HCT116 (cell line): ENCODE measurements at regions not wholly inside any gene's neighbourhood (a gene's known extent, or its start where the extent isn't known, plus 50 kb on each side); places are given as distances from the start of the nearest gene placed in this dataset.

Experiments
- ATAC-seq: fragments of 200-7000 bp; cut with Tn5 transposase; 2 replicates; pipeline ENCODE4 v1.9.1; 2020; ENCODE audit warnings: mild to moderate bottlenecking, moderate library complexity
- BruUV-seq: library from RNA; stranded (reverse); fragments of 400-500 nt; replicated peaks from 2 replicates; lab custom pipeline; 2021; lab: Mats Ljungman, UMichigan
- CTCF ChIA-PET: fragments of 300-600 bp; sonication (Branson Sonifier 250); formaldehyde crosslinking; loops from one replicate; lab custom pipeline; 2021; ENCODE audit warnings: antibody characterized with exemption; lab: Charles Lee
- POLR2A ChIA-PET: fragments of 300-600, 350-600 bp; sonication (Branson Sonifier 250); formaldehyde crosslinking; loops from one replicate; lab custom pipeline; 2021; ENCODE audit warnings: antibody characterized with exemption; lab: Charles Lee
- RAD21 ChIA-PET, 2 experiments: fragments of 300-600 bp; sonication (Branson Sonifier 250); formaldehyde crosslinking; loops; one replicate each; lab custom pipeline; 2023; ENCODE audit warnings: low total read pairs in 2 of 2; ENCODE audit not compliant: uncharacterized antibody in 2 of 2, unreplicated experiment in 2 of 2, low non-redundant PET in 1 of 2; lab: Charles Lee
- DNase-seq: peaks from one replicate; pipeline ENCODE4 v3.0.0-alpha.2; 2010; ENCODE audit warnings: low read depth, low spot score
- H2AFZ ChIP-seq: fragments of 200-600 bp; shearing (Covaris generic), sonication (generic); 2 replicates; pipeline ENCODE4 v1.6.1; 2017; ENCODE audit warnings: low read depth, mixed run types, mixed read lengths, antibody characterized with exemption, low read length; ENCODE audit not compliant: poor library complexity, severe bottlenecking
- H3K27ac ChIP-seq: 2 replicates; pipeline ENCODE4 v1.5.1; 2012; ENCODE audit warnings: low read depth, low read length
- H3K27me3 ChIP-seq: fragments of 200-600 bp; sonication (generic); 2 replicates; pipeline ENCODE4 v1.6.1; 2016; ENCODE audit warnings: mixed run types, low read length, mixed read lengths; ENCODE audit not compliant: insufficient read depth
- H3K36me3 ChIP-seq, 2 experiments: fragments of 200-500 bp in 1 of 2; fragments of 200-600 bp in 1 of 2; sonication (Bioruptor generic) in 1 of 2; sonication (generic) in 1 of 2; 2 replicates each; pipeline versions ENCODE4 v1.5.1 to v1.6.1; 2014 to 2016; ENCODE audit warnings: low read length in 2 of 2, inconsistent platforms in 1 of 2, mixed read lengths in 1 of 2, mixed run types in 1 of 2; ENCODE audit not compliant: insufficient read depth in 2 of 2, control insufficient read depth in 1 of 2
- H3K4me1 ChIP-seq, 2 experiments: fragments of 200-600 bp in 1 of 2; sonication (generic) in 1 of 2; 2 replicates each; pipeline versions ENCODE4 v1.5.1 to v1.6.1; 2012 to 2017; ENCODE audit warnings: low read length in 2 of 2, inconsistent platforms in 1 of 2, mild to moderate bottlenecking in 1 of 2, mixed read lengths in 1 of 2, mixed run types in 1 of 2, moderate library complexity in 1 of 2; ENCODE audit not compliant: insufficient read depth in 2 of 2, control insufficient read depth in 1 of 2
- H3K4me2 ChIP-seq: fragments of 200-600 bp; sonication (generic); 2 replicates; pipeline ENCODE4 v1.6.1; 2017; ENCODE audit warnings: mixed run types, low read length, mixed read lengths
- H3K4me3 ChIP-seq, 2 experiments: fragments of 200-600 bp in 1 of 2; sonication (generic) in 1 of 2; replicated peaks in 1 of 2; 2 replicates each; pipeline ENCODE4 v1.5.1; 2011 to 2016; ENCODE audit warnings: low read length in 2 of 2, control low read depth in 1 of 2, low read depth in 1 of 2, mild to moderate bottlenecking in 1 of 2, mixed read lengths in 1 of 2, mixed run types in 1 of 2
- H3K79me2 ChIP-seq: fragments of 200-600 bp; sonication (generic); 2 replicates; pipeline ENCODE4 v1.6.1; 2017; ENCODE audit warnings: mild to moderate bottlenecking, mixed run types, low read length, moderate library complexity, mixed read lengths; ENCODE audit not compliant: insufficient read depth
- H3K9ac ChIP-seq: fragments of 200-600 bp; sonication (generic); 2 replicates; pipeline ENCODE4 v1.6.1; 2016; ENCODE audit warnings: low read length, mixed read lengths
- H3K9me2 ChIP-seq: fragments of 200-600 bp; sonication (generic), shearing (Covaris generic); 2 replicates; pipeline ENCODE4 v1.6.1; 2017; ENCODE audit warnings: mixed run types, mild to moderate bottlenecking, moderate library complexity; ENCODE audit not compliant: insufficient read depth
- H3K9me3 ChIP-seq, 2 experiments: fragments of 200-500 bp in 1 of 2; fragments of 200-600 bp in 1 of 2; sonication (Bioruptor generic) in 1 of 2; sonication (generic) in 1 of 2; 2 replicates each; pipeline ENCODE4 v1.6.1; 2014 to 2017; ENCODE audit warnings: low read length in 2 of 2, mixed read lengths in 2 of 2, inconsistent platforms in 1 of 2, low read depth in 1 of 2, mild to moderate bottlenecking in 1 of 2, mixed run types in 1 of 2, moderate library complexity in 1 of 2; ENCODE audit not compliant: control insufficient read depth in 1 of 2, insufficient read depth in 1 of 2
- H4K20me1 ChIP-seq: fragments of 200-600 bp; sonication (generic), shearing (Covaris generic); 2 replicates; pipeline ENCODE4 v1.6.1; 2017; ENCODE audit warnings: mixed run types, mild to moderate bottlenecking, moderate library complexity; ENCODE audit not compliant: insufficient read depth
- CEBPB ChIP-seq: IDR thresholded peaks from 2 replicates; pipeline ENCODE4 v1.6.1; 2012; ENCODE audit warnings: low read depth
- ELF1 ChIP-seq: IDR thresholded peaks from 2 replicates; pipeline ENCODE4 v1.6.1; 2012; ENCODE audit warnings: low read depth, borderline replicate concordance
- EZH2phosphoT487 ChIP-seq: fragments of 200-600 bp; IDR thresholded peaks from 2 replicates; pipeline ENCODE4 v1.6.1; 2018; ENCODE audit warnings: antibody characterized with exemption, borderline replicate concordance
- JUND ChIP-seq: IDR thresholded peaks from 2 replicates; pipeline ENCODE4 v1.6.1; 2012
- POLR2A ChIP-seq: IDR thresholded peaks from 2 replicates; pipeline ENCODE4 v1.7.0; 2011; ENCODE audit warnings: borderline replicate concordance; ENCODE audit not compliant: insufficient read depth, insufficient read length; ENCODE audit errors: extremely low read depth
- POLR2AphosphoS5 ChIP-seq: IDR thresholded peaks from 2 replicates; pipeline ENCODE4 v1.6.1; 2011; ENCODE audit warnings: mild to moderate bottlenecking, low read depth, low read length, moderate library complexity
- TCF7L2 ChIP-seq: IDR thresholded peaks from 2 replicates; pipeline ENCODE4 v1.7.0; 2011; ENCODE audit warnings: borderline replicate concordance, inconsistent platforms; ENCODE audit not compliant: insufficient read depth, insufficient read length; ENCODE audit errors: extremely low read depth
- ZNF274 ChIP-seq: fragments of 200-500 bp; sonication (Bioruptor generic); IDR thresholded peaks from 2 replicates; pipeline ENCODE4 v1.6.1; 2014; ENCODE audit warnings: mild to moderate bottlenecking, low read depth, low read length, inconsistent platforms
- intact Hi-C: fragments of 100-400 bp; cut with micrococcal nuclease; formaldehyde crosslinking; loops from 2 replicates; pipeline ENCODE4 v1.10.0; 2022
- TF ChIP-seq, protein P1 (sequence below), 3 experiments: fragments of 200-600 bp in 1 of 3; sonication (generic) in 1 of 3; IDR thresholded peaks in 2 of 3; conservative IDR thresholded peaks in 1 of 3; 2 replicates each; pipeline ENCODE4 v1.5.1; 2012 to 2017; ENCODE audit warnings: low read depth in 2 of 3, low read length in 2 of 3, antibody characterized with exemption in 1 of 3, borderline replicate concordance in 1 of 3, control low read depth in 1 of 3, mild to moderate bottlenecking in 1 of 3, mixed read lengths in 1 of 3, mixed run types in 1 of 3, moderate library complexity in 1 of 3; ENCODE audit not compliant: insufficient read depth in 1 of 3
- TF ChIP-seq, protein P2 (sequence below): IDR thresholded peaks from 2 replicates; pipeline ENCODE4 v1.6.1; 2011; ENCODE audit warnings: mild to moderate bottlenecking, low read length, moderate library complexity; ENCODE audit not compliant: insufficient replicate concordance; ENCODE audit errors: extremely low read depth
- TF ChIP-seq, protein P3 (sequence below): IDR thresholded peaks from 2 replicates; pipeline ENCODE4 v1.6.1; 2012; ENCODE audit warnings: low read depth
- TF ChIP-seq, protein P4 (sequence below): IDR thresholded peaks from 2 replicates; pipeline ENCODE4 v1.6.1; 2012

DNA sequence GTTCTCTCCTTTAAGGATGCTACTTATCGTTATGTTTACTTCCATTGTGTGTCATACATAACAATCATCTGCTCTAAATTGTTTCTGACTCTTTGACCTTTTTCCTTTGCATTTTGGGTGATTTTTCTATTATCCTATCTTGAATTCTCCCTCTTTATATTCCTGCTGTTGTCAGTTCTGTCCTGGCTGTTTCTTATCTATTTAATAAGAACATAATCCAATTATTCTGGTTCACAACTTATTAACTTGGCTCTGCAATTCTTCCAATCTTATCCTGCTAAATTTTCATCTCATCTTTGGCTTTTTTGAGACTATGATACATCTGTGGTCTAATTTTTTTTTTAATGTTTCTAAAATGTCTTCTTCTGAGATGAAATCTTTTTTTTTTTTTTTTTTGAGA lies 54.7 kb upstream of the TOX2 start:
- DNase-seq (no peak), ATAC-seq (no peak)
- Histone ChIP-seq H3K9me2 (no peaks in the 10 kb centered on the region), H3K9ac (no peak overlapping the region), H3K79me2 (no peaks in the 10 kb centered on the region), H3K36me3 (no peaks in the 10 kb centered on the region), H3K27ac (no peak overlapping the region), H3K4me3 (no peak overlapping the region), H4K20me1 (no peaks in the 10 kb centered on the region), H3K9me3 (no peaks in the 10 kb centered on the region), H3K27me3 (no peaks in the 10 kb centered on the region), H2AFZ (no peak overlapping the region), H3K4me1 (no peaks in the 10 kb centered on the region), H3K4me2 (no peak overlapping the region)
- ChIA-PET POLR2A (no interaction called here), RAD21 (no interaction called here), CTCF (no interaction called here)
- TF ChIP-seq, protein P1, sequence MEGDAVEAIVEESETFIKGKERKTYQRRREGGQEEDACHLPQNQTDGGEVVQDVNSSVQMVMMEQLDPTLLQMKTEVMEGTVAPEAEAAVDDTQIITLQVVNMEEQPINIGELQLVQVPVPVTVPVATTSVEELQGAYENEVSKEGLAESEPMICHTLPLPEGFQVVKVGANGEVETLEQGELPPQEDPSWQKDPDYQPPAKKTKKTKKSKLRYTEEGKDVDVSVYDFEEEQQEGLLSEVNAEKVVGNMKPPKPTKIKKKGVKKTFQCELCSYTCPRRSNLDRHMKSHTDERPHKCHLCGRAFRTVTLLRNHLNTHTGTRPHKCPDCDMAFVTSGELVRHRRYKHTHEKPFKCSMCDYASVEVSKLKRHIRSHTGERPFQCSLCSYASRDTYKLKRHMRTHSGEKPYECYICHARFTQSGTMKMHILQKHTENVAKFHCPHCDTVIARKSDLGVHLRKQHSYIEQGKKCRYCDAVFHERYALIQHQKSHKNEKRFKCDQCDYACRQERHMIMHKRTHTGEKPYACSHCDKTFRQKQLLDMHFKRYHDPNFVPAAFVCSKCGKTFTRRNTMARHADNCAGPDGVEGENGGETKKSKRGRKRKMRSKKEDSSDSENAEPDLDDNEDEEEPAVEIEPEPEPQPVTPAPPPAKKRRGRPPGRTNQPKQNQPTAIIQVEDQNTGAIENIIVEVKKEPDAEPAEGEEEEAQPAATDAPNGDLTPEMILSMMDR (IDR thresholded peaks at IDR 0.05 in 2 of 3, conservative IDR thresholded peaks at IDR 0.05 in 1 of 3; ENCODE audit: borderline replicate concordance in 1 of 3, insufficient read depth in 1 of 3, low read depth in 2 of 3, low read length in 2 of 3) = no peak
- TF ChIP-seq ZNF274 (no peak), POLR2AphosphoS5 (no peak), ELF1 (no peak), POLR2A (no peak), JUND (no peak), CEBPB (no peak), TCF7L2 (no peak), EZH2phosphoT487 (no peak)
- TF ChIP-seq, protein P2, sequence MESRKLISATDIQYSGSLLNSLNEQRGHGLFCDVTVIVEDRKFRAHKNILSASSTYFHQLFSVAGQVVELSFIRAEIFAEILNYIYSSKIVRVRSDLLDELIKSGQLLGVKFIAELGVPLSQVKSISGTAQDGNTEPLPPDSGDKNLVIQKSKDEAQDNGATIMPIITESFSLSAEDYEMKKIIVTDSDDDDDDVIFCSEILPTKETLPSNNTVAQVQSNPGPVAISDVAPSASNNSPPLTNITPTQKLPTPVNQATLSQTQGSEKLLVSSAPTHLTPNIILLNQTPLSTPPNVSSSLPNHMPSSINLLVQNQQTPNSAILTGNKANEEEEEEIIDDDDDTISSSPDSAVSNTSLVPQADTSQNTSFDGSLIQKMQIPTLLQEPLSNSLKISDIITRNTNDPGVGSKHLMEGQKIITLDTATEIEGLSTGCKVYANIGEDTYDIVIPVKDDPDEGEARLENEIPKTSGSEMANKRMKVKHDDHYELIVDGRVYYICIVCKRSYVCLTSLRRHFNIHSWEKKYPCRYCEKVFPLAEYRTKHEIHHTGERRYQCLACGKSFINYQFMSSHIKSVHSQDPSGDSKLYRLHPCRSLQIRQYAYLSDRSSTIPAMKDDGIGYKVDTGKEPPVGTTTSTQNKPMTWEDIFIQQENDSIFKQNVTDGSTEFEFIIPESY = no peak
- TF ChIP-seq, protein P3, sequence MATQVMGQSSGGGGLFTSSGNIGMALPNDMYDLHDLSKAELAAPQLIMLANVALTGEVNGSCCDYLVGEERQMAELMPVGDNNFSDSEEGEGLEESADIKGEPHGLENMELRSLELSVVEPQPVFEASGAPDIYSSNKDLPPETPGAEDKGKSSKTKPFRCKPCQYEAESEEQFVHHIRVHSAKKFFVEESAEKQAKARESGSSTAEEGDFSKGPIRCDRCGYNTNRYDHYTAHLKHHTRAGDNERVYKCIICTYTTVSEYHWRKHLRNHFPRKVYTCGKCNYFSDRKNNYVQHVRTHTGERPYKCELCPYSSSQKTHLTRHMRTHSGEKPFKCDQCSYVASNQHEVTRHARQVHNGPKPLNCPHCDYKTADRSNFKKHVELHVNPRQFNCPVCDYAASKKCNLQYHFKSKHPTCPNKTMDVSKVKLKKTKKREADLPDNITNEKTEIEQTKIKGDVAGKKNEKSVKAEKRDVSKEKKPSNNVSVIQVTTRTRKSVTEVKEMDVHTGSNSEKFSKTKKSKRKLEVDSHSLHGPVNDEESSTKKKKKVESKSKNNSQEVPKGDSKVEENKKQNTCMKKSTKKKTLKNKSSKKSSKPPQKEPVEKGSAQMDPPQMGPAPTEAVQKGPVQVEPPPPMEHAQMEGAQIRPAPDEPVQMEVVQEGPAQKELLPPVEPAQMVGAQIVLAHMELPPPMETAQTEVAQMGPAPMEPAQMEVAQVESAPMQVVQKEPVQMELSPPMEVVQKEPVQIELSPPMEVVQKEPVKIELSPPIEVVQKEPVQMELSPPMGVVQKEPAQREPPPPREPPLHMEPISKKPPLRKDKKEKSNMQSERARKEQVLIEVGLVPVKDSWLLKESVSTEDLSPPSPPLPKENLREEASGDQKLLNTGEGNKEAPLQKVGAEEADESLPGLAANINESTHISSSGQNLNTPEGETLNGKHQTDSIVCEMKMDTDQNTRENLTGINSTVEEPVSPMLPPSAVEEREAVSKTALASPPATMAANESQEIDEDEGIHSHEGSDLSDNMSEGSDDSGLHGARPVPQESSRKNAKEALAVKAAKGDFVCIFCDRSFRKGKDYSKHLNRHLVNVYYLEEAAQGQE = no peak
- TF ChIP-seq, protein P4, sequence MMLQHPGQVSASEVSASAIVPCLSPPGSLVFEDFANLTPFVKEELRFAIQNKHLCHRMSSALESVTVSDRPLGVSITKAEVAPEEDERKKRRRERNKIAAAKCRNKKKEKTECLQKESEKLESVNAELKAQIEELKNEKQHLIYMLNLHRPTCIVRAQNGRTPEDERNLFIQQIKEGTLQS = no peak
- no TSS peak for BruUV-seq
- intact Hi-C loops = no loop called here
